Keratinocyte (primary cell): ENCODE measurements at regions not wholly inside any gene's neighbourhood (a gene's known extent, or its start where the extent isn't known, plus 50 kb on each side); places are given as distances from the start of the nearest gene placed in this dataset.

ENCODE experiments used
- EZH2 ChIP-seq: IDR thresholded peaks from one replicate; pipeline ENCODE4 v1.6.1; 2012; ENCODE audit warnings: inconsistent platforms, mild to moderate bottlenecking, low read length, moderate library complexity
- TF ChIP-seq, protein P1 (sequence below), 3 experiments: IDR thresholded peaks in 1 of 3; conservative IDR thresholded peaks in 1 of 3; optimal IDR thresholded peaks in 1 of 3; 2 replicates in 2 of 3; 3 replicates in 1 of 3; pipeline versions ENCODE3 to v1.5.1; 2011; ENCODE audit warnings: low read length in 3 of 3, mild to moderate bottlenecking in 3 of 3, moderate library complexity in 2 of 3, control low read depth in 1 of 3, inconsistent platforms in 1 of 3; ENCODE audit not compliant: insufficient read depth in 2 of 3; ENCODE audit errors: extremely low read depth in 1 of 3

- TF ChIP-seq, protein P1, sequence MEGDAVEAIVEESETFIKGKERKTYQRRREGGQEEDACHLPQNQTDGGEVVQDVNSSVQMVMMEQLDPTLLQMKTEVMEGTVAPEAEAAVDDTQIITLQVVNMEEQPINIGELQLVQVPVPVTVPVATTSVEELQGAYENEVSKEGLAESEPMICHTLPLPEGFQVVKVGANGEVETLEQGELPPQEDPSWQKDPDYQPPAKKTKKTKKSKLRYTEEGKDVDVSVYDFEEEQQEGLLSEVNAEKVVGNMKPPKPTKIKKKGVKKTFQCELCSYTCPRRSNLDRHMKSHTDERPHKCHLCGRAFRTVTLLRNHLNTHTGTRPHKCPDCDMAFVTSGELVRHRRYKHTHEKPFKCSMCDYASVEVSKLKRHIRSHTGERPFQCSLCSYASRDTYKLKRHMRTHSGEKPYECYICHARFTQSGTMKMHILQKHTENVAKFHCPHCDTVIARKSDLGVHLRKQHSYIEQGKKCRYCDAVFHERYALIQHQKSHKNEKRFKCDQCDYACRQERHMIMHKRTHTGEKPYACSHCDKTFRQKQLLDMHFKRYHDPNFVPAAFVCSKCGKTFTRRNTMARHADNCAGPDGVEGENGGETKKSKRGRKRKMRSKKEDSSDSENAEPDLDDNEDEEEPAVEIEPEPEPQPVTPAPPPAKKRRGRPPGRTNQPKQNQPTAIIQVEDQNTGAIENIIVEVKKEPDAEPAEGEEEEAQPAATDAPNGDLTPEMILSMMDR (optimal IDR thresholded peaks at IDR 0.05 in 1 of 3, IDR thresholded peaks at IDR 0.05 in 1 of 3, conservative IDR thresholded peaks at IDR 0.05 in 1 of 3; ENCODE audit: extremely low read depth in 1 of 3, insufficient read depth in 2 of 3, low read length in 3 of 3): no peak
- TF ChIP-seq EZH2: no peak
Measured at GRCh38 chr6:150661216-150662007, 61.7 kb downstream of the PLEKHG1 start.
